GM23338 (cell line): ENCODE measurements at regions not wholly inside any gene's neighbourhood (a gene's known extent, or its start where the extent isn't known, plus 50 kb on each side); places are given as distances from the start of the nearest gene placed in this dataset.

Experiments
- CREB1 ChIP-seq: fragments of 250-450 bp; sonication (Bioruptor Pico); IDR thresholded peaks from 2 replicates; pipeline ENCODE4 v1.5.0; 2020; ENCODE audit warnings: low read depth, mild to moderate bottlenecking, moderate library complexity
- EZH2 ChIP-seq: fragments of 200-600 bp; sonication (generic); IDR thresholded peaks from one replicate; pipeline ENCODE4 v1.8.0; 2017; ENCODE audit warnings: antibody characterized with exemption, mild to moderate bottlenecking, low read depth; ENCODE audit not compliant: unreplicated experiment
- EZH2phosphoT487 ChIP-seq: fragments of 200-600 bp; sonication (generic); IDR thresholded peaks from one replicate; pipeline ENCODE4 v1.8.1; 2018; ENCODE audit warnings: antibody characterized with exemption; ENCODE audit not compliant: unreplicated experiment
- NANOG ChIP-seq: IDR thresholded peaks from 2 replicates; pipeline ENCODE4 v1.6.1; 2016; ENCODE audit warnings: antibody characterized with exemption, borderline replicate concordance
- POLR2AphosphoS5 ChIP-seq: IDR thresholded peaks from 2 replicates; pipeline ENCODE4 v1.6.1; 2016; ENCODE audit warnings: antibody characterized with exemption, low read depth
- REST ChIP-seq: IDR thresholded peaks from one replicate; pipeline ENCODE4 v1.6.1; 2018; ENCODE audit warnings: antibody characterized with exemption; ENCODE audit not compliant: unreplicated experiment
- ZNF114 ChIP-seq: fragments of 250-450 bp; sonication (Bioruptor Pico); IDR thresholded peaks from 2 replicates; pipeline ENCODE4 v1.5.0; 2020; ENCODE audit warnings: mild to moderate bottlenecking, moderate library complexity
- ZNF331 ChIP-seq: fragments of 250-450 bp; sonication (Bioruptor Pico); IDR thresholded peaks from 2 replicates; pipeline ENCODE4 v1.5.0; 2020; ENCODE audit warnings: low read depth, mild to moderate bottlenecking, moderate library complexity
- TF ChIP-seq, protein P1 (sequence below), 2 experiments: fragments of 200-600 bp in 1 of 2; sonication (generic) in 1 of 2; conservative IDR thresholded peaks; 2 replicates each; pipeline versions ENCODE4 v1.5.1 to v1.6.1; 2016 to 2017; ENCODE audit warnings: antibody characterized with exemption in 2 of 2, low read depth in 2 of 2, mild to moderate bottlenecking in 2 of 2, moderate library complexity in 1 of 2
- TF ChIP-seq, protein P2 (sequence below): IDR thresholded peaks from 2 replicates; pipeline ENCODE4 v1.6.1; 2016; ENCODE audit warnings: antibody characterized with exemption
- TF ChIP-seq, protein P3 (sequence below): fragments of 250-450 bp; sonication (Bioruptor Pico); IDR thresholded peaks from 2 replicates; pipeline ENCODE4 v1.5.0; 2020; ENCODE audit warnings: mild to moderate bottlenecking, moderate library complexity

DNA sequence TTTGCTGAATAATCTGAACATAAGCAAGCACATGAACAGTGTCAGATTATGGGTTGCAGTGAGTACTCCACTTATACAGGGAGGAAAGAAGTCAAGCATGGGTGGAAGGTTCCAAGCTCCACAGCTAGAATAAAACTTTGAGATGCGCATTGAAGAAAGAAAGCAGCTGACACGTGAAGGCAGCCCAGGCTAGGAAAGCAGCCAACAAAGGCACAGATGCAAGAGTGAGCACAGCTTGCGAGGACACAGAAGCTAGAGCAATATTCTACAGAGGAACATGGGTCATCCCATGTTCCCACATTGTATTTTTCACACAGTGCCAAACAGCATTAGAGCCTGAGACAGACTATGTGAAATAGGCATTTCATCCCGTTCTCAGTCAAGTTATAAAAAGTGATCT, 194.6 kb upstream of the TBX20 start:
- TF ChIP-seq REST = no peak
- TF ChIP-seq, protein P1, sequence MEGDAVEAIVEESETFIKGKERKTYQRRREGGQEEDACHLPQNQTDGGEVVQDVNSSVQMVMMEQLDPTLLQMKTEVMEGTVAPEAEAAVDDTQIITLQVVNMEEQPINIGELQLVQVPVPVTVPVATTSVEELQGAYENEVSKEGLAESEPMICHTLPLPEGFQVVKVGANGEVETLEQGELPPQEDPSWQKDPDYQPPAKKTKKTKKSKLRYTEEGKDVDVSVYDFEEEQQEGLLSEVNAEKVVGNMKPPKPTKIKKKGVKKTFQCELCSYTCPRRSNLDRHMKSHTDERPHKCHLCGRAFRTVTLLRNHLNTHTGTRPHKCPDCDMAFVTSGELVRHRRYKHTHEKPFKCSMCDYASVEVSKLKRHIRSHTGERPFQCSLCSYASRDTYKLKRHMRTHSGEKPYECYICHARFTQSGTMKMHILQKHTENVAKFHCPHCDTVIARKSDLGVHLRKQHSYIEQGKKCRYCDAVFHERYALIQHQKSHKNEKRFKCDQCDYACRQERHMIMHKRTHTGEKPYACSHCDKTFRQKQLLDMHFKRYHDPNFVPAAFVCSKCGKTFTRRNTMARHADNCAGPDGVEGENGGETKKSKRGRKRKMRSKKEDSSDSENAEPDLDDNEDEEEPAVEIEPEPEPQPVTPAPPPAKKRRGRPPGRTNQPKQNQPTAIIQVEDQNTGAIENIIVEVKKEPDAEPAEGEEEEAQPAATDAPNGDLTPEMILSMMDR (conservative IDR thresholded peaks at IDR 0.05; ENCODE audit: low read depth in 2 of 2) = no peak
- no peak for TF ChIP-seq EZH2
- no peak for TF ChIP-seq CREB1
- TF ChIP-seq POLR2AphosphoS5 = no peak
- TF ChIP-seq NANOG = no peak
- no peak for TF ChIP-seq EZH2phosphoT487
- TF ChIP-seq ZNF331 (CRISPR knock-in tag) = no peak
- TF ChIP-seq, protein P2, sequence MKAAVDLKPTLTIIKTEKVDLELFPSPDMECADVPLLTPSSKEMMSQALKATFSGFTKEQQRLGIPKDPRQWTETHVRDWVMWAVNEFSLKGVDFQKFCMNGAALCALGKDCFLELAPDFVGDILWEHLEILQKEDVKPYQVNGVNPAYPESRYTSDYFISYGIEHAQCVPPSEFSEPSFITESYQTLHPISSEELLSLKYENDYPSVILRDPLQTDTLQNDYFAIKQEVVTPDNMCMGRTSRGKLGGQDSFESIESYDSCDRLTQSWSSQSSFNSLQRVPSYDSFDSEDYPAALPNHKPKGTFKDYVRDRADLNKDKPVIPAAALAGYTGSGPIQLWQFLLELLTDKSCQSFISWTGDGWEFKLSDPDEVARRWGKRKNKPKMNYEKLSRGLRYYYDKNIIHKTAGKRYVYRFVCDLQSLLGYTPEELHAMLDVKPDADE = no peak
- no peak for TF ChIP-seq ZNF114 (CRISPR knock-in tag)
- TF ChIP-seq, protein P3, sequence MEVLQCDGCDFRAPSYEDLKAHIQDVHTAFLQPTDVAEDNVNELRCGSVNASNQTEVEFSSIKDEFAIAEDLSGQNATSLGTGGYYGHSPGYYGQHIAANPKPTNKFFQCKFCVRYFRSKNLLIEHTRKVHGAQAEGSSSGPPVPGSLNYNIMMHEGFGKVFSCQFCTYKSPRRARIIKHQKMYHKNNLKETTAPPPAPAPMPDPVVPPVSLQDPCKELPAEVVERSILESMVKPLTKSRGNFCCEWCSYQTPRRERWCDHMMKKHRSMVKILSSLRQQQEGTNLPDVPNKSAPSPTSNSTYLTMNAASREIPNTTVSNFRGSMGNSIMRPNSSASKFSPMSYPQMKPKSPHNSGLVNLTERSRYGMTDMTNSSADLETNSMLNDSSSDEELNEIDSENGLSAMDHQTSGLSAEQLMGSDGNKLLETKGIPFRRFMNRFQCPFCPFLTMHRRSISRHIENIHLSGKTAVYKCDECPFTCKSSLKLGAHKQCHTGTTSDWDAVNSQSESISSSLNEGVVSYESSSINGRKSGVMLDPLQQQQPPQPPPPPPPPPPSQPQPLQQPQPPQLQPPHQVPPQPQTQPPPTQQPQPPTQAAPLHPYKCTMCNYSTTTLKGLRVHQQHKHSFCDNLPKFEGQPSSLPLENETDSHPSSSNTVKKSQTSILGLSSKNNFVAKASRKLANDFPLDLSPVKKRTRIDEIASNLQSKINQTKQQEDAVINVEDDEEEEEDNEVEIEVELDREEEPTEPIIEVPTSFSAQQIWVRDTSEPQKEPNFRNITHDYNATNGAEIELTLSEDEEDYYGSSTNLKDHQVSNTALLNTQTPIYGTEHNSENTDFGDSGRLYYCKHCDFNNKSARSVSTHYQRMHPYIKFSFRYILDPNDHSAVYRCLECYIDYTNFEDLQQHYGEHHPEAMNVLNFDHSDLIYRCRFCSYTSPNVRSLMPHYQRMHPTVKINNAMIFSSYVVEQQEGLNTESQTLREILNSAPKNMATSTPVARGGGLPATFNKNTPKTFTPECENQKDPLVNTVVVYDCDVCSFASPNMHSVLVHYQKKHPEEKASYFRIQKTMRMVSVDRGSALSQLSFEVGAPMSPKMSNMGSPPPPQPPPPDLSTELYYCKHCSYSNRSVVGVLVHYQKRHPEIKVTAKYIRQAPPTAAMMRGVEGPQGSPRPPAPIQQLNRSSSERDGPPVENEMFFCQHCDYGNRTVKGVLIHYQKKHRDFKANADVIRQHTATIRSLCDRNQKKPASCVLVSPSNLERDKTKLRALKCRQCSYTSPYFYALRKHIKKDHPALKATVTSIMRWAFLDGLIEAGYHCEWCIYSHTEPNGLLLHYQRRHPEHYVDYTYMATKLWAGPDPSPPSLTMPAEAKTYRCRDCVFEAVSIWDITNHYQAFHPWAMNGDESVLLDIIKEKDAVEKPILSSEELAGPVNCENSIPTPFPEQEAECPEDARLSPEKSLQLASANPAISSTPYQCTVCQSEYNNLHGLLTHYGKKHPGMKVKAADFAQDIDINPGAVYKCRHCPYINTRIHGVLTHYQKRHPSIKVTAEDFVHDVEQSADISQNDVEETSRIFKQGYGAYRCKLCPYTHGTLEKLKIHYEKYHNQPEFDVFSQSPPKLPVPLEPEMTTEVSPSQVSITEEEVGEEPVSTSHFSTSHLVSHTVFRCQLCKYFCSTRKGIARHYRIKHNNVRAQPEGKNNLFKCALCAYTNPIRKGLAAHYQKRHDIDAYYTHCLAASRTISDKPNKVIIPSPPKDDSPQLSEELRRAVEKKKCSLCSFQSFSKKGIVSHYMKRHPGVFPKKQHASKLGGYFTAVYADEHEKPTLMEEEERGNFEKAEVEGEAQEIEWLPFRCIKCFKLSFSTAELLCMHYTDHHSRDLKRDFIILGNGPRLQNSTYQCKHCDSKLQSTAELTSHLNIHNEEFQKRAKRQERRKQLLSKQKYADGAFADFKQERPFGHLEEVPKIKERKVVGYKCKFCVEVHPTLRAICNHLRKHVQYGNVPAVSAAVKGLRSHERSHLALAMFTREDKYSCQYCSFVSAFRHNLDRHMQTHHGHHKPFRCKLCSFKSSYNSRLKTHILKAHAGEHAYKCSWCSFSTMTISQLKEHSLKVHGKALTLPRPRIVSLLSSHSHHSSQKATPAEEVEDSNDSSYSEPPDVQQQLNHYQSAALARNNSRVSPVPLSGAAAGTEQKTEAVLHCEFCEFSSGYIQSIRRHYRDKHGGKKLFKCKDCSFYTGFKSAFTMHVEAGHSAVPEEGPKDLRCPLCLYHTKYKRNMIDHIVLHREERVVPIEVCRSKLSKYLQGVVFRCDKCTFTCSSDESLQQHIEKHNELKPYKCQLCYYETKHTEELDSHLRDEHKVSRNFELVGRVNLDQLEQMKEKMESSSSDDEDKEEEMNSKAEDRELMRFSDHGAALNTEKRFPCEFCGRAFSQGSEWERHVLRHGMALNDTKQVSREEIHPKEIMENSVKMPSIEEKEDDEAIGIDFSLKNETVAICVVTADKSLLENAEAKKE = no peak
